Middle frontal gyrus (tissue), 1 donor: ENCODE measurements at regions not wholly inside any gene's neighbourhood (a gene's known extent, or its start where the extent isn't known, plus 50 kb on each side); places are given as distances from the start of the nearest gene placed in this dataset.

ENCODE experiments used
- DNase-seq: peaks from one replicate; pipeline ENCODE4 v3.0.0-alpha.2; 2015; ENCODE audit warnings: low spot score; ENCODE audit errors: extremely low spot score

DNA sequence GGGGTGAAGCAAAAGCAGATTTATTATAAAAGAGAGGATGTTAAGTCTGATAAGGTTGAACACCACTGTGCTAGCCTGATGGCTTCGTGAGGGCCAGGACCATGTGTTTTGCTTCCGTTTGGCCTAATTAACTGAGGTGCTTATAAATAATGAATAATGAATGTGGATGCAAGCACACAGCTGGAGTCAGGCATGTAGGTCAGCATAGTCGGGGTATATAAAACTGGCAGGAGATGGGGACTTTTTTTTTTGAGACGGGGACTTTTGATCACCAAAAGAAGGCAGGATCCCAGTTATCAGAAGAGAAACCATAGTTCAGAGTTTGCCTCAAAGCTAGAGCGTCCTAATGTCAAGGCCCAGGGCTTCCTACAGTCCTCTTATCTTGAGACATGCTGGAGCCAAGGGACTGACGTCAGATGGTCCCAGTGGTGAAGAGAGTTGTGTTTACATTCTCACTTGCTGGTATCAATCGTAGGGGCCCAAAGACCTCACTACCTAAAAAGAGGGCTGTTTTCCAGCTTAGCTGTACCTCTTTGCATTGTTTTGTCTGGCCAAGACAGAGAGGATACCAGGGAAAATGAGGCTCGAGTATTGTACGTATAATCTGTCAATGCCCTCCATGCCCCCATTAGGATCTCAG is 50.4 kb downstream of the RTL9 start:
- DNase-seq = no peak

DNA sequence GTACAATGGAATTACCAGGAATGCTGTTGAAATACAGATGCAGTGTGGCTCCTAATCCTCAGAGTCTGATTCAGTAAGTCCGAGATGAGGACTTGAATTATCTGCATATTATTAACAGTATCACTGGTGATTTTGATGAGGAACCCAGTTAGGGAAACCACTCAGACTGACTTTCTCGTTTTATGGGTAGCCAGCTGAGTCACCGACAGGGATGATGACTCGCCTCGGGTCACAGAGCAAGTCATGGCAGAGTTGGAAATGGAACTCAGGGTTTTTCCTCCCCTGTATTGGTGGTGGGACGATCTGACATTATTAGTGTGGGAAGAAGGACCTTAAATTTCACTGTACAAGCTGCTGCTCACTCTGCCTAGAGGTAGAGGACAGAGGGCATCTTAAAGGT is 51.3 kb downstream of the RTL9 start:
- no peak for DNase-seq

DNA sequence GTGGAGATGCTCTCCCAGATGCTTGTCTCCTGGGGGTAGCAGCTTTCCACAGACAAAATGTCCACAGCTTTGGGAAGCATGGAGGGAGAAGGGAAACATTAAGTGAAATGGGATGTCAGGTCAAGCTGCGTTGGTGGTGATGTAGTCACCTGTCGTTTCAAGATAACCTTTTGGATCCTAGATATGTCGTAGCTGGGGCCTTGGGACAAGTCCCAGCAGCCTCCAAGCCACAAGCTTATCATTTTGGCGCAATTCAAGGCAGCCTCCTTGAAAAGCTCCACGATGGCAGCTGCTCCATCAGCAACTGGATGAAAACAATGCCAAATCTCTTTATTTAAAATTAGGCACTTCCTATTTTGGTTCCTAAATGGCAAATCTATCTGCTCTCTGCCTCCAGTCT is 52.0 kb downstream of the RTL9 start:
- DNase-seq = no peak

DNA sequence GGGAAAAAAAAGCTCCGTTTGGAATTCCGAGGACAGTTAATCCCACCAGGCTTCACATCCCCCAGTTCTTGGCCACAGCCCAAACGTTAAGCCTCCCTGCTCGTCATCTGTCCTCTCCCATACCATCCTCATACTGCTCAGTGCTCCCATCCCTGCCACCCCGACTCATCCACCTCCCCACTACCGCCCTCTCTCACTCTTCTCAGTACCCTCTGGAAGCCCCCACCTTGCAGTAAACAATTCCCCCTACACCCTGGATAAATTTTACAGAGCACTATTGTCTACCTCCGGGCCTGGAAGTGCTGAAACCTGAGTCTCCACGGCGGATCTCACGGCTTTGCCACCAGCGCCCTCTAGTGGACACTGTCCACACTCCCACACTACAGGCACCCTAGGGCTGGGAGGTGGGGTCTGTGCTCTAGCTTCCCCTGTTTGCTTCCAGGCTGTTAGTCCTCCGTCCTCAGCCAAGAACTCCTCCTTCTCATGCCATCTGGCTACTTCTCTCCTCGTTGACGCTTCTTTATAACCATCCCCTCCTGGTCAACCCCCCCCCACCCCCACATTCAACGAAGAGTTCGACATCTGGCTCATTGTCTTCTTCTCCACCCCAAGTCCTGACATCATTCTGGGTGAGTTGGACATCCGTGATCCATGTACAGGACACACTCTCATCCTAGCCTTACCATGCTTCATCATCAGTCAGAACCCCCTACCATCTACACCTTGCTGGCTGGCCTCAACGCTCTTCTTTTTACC is 54.5 kb downstream of the RTL9 start:
- DNase-seq = no peak

DNA sequence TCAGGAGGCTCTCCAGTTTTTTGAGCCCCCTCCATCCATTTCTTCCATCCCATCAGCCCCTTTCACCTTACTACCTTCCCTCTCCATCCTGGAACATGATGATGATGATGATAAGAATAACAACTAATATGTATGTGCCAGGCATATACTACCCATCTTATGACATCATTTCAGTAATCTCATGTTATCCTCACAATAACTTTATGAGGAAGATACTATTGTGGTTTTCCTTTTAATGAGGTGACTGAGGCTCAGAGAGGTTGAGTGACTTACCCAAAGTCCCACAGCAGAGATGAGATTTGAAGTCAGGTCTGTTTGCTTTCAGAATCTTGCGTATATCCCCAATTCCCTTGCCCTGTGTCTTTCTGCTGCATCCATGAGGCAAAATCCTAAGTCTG is 55.1 kb downstream of the RTL9 start:
- DNase-seq = no peak

DNA sequence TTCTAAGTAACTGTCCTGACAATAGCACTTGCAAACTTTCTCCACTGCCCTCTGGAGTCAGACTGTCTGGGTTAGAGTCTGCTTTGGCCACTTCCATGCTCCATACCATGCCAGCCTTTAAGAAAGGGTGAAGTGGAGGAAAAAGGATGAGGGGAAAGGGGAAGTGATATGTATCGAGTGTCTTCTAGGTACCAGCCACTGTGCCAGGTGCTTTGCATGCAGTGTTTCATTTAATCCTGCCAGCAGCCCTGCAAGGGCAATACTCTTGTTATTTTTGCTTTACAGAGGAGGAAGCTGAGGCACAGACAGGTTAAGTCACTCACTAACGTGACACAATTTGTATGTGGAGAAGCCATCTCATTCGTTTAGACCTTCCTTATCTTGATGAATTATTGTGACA is 55.6 kb downstream of the RTL9 start:
- no peak for DNase-seq

DNA sequence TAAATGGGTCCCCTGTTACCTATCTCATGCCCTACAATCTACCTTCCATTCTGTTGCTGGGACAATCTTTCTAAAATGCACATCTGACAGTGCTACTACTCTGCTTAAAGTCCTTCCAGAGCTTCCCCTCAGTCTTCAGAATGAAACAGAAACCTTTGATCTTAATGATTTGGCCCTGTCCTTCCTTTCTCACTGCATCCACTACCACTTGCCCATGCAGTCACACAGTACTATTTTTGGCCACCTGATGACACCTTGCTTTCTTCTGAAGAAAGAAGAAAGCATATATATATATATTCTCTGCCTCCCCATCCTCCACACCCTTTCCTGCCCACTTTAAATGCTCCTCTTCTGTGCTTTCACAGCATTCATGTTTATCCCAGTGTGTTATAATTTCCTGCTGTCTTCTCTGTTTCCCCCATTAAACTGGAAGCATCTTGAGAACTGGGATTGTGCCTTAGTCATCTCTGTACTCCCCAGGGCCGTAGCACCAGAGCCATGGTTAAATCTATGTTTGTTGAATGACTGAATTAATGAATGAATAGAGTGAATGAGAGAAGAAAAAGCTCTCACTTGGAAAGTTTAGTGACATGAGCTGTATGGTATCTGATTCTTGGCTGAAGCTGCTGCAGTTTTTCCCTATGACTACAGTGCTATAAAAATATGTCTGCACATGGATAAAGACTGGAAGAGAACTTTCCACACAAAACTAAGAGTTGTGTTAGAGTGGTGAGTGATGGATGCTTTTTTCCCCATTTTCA is 56.2 kb downstream of the RTL9 start:
- no peak for DNase-seq

DNA sequence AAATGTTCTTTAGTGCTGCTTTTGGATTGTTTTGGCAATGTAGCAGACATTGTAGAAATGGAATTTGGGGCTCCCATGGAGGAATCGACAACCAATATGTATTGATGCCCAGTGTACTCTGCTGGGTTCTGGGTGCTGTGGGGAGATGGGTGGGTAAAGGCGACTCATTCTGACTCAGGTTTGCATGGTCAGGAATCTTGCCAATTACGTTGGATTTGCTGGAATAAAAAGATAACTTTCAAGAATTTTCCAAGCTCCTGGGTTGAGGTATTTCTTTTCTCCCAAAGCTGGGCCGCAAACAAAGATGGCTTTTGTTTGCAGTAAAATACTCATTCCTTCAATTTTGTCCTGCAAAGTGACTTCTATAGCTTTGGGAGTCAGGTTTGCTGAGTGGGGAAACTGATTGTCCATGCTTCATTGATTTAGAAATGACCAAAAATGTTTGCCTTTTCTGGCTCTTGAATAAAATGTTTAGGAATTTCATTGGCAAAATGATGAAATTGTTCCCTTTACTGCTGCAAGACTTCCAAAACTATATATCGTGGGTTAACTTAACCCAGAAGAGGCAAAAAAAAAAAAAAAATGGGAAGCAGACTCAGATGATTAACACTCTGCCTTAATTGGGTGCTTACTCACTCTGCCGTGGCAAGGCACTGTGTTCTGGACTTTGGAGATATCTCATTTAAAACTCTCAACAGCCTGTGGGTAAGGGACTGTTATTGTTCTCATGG is 57.0 kb downstream of the RTL9 start:
- DNase-seq = no peak

DNA sequence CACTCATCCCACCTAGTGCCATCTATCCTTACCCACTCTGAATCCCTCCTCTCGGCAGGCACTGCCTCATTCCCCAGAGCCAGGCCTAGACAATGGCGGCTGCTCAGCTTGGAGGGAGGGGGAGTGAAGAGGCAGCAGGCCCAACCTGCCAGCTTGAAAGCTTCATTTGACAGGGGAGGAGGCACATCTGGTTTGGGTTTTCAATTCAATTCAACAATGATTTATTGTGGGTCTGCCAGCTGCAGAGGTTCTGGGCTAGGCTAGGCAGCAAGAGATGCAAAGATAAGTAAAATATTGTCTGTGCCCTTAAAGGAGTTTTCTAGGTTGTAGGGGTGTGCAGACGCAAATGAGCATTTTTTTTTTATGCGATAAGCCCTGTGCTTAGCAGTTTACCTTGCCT is 58.5 kb downstream of the RTL9 start:
- DNase-seq = no peak

DNA sequence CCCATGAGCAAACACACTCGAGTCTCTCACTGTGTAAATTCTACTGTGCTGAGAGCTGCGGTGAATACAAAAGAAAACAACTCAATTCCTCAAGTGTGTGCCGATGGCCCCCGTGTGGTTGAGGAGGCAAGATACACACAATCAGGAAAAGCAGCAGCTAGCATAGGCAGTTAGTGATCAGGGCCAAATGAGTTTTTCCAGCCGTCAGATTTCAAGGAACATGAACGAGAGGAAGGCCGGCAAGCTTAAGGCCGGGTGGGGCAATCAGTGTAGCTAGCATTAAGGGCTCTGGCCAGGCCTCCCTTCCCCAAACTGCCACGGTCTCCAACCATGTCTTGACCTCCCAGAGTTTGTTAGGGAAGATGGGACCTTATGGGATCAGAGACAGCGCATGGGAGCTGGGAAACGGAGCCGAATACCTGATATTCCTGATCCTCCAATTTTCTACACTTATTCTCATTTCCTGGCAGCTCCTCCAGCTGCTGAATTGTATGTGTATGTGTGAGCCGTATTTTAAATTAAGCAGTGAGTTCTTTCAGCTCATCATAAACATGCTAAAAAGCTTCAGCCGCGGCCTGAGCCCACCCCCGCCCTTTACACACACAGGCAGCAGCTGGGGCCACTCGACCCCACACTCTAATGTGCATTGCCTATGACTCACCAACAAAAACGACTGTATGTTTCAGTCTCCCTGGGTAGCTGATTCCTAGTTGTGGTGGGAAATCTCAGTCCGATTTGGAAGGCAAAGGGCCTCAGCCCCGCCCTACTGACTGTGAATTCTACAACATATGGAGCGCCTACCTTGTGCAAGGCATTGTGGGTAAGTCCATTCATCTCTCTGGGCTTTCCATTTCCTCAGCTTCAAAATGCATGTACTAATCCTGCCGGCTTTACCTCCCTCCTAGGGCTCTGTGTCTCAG is 59.9 kb downstream of the RTL9 start:
- DNase-seq = no peak

DNA sequence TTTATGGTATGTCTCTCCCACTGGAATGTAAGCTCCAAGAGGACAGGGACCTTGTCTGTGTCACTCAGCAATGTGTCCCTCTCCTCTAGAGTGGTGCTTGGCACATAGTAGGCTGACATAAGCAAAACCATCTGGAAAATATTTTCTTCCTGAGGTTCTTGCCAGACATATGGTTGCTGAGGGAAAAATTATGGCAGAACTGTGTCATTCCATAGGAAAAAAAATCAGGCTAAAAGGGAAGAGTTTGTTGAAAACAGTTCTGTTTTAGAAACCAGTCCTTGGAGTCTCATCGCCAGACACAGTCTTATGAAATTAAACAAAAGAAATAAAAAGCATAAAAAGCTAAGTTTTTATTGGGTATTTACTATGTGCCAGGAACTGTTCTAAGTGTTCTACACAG is 60.9 kb downstream of the RTL9 start:
- no peak for DNase-seq

DNA sequence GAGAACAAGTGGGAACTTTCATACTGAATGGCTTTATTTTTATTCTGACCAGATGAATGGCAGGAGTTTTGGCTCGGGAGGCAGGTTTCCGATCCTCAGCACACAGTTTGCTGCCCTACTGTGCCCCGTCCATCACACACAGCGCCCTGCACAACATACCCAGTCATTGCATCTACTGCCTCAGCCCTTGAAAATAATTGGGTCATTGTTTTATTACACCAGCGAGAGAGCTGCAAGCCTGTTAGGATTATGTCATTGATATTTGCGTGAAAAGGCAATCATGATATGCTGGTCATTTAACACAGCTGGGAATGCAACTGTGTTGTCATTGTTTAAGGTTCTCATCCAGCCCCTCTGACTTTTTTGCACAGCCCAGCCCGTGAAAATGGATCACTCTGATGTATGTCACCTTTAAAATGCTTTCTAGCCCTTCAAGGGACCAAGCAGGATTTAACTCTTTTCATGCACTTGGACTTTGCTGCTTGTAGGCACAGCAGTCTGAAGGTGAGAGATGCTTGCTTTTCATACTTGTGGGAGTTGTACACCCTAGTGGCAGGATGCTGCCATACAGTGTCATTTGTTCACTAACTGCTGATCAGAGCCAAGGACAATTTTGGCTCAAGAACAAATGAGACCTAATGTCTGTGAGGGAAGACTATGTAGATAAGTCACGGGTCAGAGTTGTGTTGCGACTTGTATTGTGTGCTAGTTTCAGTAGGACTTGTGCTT is 62.3 kb downstream of the RTL9 start:
- DNase-seq = no peak

DNA sequence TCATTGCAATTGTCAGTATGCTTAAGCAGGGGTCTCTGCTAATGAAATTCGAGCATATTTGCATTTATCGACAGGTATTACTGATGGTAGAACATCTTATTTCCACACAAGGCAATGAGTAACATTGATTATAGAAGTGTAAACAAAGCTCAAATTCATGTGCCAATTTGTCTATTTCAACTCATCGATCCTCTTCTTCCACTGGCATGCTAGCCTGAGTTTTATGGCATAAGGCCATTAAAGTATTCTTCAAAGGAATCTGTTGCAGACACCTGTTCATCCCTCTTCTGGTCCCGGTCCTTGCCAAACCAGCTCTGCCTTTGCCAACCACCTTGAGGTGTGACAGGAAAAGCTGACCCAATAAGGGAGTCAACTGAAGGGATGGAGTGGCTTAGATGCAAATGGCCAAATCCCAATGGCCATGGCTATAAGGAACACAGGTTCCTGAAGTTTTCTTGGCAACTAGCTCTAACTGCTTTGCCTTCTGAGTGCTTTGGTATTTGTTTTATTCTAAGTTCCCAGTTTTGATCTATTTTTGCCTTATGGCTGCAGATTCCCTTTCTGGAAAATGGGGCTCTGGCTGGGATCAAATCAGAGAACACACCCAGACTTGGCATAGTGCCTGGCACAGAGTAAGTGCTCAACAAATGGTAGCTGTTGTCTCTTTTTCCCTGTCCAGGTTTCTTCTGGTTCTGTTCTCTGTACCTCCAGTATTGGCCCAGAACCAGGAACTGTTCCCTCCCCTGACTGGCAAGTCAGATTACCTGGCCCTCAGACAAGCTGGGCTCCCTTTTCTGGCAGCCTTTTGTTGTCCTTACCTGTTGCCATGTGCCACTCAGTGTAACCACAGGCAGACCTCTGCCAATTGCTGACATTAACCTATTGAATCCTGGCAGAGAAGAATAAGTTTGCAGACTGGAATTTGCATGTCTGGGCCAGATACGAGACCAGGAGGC is 63.1 kb downstream of the RTL9 start:
- no peak for DNase-seq

DNA sequence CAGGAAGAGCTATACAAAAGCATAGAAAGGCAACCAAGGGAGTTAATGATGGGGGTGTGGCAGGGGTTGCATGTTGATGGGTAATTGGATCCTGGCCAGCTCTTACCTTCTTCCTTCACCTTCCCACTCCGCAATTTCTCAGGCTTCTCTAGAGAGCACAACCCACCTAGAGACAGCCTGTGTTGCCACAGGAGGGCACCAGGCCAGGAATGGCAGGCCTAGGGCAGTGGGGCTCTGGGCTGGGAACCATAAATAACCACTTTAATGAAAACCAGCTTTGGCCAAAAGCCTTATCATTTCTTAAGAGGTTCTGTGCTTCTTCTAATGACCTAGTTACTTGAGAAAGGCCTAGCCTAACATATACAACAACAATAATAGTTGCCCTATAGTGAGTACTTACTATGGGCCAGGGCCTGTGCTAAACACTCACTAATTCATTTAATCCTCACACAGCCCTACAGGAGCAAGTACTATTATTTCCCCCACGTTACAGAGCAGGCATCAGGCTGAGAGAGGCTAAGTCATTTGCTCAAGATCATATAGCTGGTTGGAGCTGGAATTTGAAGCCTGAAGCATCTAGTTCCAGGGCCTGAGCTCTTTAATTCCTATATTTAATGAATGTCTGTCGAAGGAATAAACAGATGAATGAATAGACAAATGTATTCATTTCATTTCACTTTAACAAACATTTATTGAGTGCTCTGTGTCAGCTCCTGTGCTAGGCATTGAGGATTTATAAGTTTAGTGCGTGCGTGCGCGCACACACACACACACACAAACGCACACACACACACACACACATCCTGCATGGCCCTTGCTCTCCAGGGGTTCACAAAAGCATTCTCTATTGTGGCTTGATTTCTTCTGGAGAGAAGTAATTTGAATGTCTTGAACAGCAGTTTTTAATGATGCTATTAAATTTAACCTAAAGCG is 66.8 kb downstream of the RTL9 start:
- no peak for DNase-seq

DNA sequence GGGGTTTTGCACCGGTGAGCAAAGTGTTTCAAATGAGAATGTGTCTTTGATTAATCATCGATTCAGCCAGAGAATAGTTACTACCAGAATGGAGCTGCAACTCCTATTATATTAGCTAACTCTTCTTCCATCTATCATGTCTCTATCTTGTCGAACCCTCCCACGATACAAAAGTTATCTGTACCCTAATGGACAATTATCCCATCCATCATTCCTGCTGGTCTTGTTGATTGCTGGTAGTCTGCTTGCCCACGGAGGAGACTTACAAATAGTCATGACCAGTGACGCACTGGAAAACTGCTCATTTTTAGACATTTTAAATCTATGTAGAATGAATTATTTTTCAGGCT is 67.5 kb downstream of the RTL9 start:
- DNase-seq = no peak

DNA sequence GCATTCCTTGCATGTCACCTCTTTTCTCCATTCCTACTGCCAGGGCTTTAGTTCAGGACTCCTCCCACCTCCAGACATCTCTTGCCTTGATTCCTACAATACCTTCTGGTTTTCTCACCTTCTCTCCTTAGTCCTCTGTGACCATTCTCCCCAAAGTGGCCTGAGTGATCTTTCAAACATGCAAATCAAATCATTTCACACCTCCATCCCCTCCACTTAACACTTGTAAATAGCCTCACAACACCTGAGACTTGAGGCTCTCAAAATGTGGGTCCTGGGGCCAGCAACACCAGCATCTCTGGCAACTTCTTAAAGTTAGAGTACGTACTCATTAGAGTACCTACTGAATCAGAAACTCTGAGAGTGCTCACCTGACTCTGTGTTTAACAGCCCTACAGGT is 68.4 kb downstream of the RTL9 start:
- DNase-seq = no peak

DNA sequence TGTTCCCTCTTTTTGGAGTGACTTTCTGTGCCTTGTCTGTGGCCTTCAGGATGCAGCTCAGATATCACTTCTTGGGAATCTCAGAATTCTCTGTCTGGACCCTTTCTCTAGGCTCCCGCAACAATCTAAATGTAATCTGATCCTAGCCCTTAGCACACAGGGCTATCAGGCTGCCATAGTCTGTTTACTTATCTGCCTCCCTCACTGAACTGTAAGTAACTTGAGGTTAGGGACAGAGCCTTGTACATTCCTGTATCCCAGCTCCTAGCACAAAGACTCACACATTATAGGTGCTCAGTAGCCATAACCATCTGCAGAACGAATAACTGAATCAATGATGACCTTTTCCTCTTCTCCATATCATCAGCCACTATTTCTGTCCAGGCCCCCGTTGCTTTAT is 69.5 kb downstream of the RTL9 start:
- no peak for DNase-seq
